Fibroblast of the aortic adventitia (primary cell): ENCODE measurements at regions not wholly inside any gene's neighbourhood (a gene's known extent, or its start where the extent isn't known, plus 50 kb on each side); places are given as distances from the start of the nearest gene placed in this dataset.
A peak's percentile ranks its signal among the peaks of the same experiment; 100 is the strongest.

ENCODE experiments used
- DNase-seq: peaks from one replicate; pipeline ENCODE4 v3.0.0-alpha.2; 2010; ENCODE audit warnings: low read depth
- H3K4me3 ChIP-seq: 2 replicates; pipeline ENCODE4 v1.5.1; 2011; ENCODE audit warnings: low read depth, mild to moderate bottlenecking, control low read depth, low read length, moderate library complexity
- TF ChIP-seq, protein P1 (sequence below): IDR thresholded peaks from 2 replicates; pipeline ENCODE4 v1.5.1; 2011; ENCODE audit warnings: mild to moderate bottlenecking, low read length, control low read depth, inconsistent platforms; ENCODE audit not compliant: insufficient read depth

DNA sequence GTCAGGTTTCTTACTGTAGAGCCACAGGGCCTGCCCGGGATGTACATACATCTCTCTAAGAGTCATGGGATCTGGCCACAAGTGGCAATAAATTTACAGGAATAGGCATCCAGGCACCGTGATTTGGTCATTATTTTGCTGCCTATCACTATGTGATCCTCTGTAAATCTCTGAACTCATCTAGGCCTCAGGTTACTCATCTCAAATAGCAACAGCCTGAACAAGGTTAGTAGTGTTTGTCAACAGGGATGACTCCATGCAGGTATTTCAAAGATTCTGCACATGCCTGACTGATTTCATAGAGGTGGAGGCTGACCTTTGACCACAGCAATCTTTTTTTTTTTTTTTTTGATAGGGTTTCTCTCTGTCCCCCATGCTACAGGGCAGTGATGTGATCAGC lies 88.8 kb upstream of the TBL1XR1 start:
- H3K4me3 ChIP-seq: no peak overlapping the region
- DNase-seq: no peak
- TF ChIP-seq, protein P1, sequence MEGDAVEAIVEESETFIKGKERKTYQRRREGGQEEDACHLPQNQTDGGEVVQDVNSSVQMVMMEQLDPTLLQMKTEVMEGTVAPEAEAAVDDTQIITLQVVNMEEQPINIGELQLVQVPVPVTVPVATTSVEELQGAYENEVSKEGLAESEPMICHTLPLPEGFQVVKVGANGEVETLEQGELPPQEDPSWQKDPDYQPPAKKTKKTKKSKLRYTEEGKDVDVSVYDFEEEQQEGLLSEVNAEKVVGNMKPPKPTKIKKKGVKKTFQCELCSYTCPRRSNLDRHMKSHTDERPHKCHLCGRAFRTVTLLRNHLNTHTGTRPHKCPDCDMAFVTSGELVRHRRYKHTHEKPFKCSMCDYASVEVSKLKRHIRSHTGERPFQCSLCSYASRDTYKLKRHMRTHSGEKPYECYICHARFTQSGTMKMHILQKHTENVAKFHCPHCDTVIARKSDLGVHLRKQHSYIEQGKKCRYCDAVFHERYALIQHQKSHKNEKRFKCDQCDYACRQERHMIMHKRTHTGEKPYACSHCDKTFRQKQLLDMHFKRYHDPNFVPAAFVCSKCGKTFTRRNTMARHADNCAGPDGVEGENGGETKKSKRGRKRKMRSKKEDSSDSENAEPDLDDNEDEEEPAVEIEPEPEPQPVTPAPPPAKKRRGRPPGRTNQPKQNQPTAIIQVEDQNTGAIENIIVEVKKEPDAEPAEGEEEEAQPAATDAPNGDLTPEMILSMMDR: no peak

DNA sequence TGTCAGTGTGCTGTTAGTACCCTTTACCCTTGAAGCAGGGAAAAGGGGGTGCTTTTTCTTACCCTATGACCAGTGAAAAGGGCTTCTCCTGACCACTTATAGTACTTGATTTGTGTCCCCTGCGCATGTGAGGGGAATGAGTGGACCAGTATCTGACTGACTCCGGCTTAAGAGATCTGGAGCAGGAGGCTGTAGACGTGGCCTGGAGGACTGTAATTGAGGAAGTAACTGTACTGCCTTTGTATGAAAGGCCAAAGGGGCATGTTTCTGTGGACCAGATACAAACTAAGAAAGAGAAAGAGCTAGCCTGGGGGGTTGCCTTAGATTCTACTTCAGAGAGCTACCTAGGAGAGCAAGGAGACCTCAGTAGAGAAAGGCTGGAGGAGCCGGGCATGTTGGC lies 89.9 kb upstream of the TBL1XR1 start:
- TF ChIP-seq, protein P1: no peak
- no peak for DNase-seq
- H3K4me3 ChIP-seq: no peak overlapping the region

DNA sequence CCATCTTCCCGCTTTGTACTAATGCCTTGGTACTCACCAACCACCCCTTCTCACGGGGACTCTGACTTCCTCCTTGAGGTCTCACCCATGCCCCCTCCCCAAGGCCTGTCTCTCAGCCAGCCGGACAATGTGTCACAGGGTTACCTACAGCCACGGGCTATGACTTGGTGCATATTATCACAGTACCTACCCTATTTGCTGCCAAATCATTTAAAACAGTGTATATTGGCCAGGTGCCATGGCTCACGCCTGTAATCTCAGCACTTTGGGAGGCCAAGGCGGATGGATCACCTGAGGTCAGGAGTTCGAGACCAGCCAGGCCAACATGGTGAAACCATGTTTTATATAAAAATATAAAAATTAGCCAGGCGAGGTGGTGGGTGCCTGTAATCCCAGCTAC lies 93.4 kb upstream of the TBL1XR1 start:
- TF ChIP-seq, protein P1: no peak
- H3K4me3 ChIP-seq: no peak overlapping the region
- DNase-seq: no peak

DNA sequence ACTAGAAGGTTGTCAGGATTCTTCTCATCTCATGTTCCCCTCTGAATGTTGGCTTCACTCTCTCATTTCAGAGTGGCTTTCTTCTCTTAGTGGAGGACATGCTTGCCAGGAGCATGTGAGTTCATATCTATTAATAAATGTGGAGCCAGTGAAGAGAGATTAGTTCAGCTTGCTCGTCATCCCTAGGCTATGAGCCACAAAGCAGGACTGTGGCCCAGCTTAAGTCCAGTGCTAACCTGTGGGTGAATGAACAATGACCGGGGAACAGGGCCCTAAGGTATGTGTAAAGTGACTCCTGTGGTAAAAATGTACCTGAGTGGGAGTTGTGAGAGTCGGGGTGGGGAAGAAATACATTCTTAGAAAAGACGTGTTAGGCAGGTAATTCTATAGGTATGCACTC lies 96.9 kb upstream of the TBL1XR1 start:
- H3K4me3 ChIP-seq: no peak overlapping the region
- peak; percentile 93 for DNase-seq
- TF ChIP-seq, protein P1: no peak

DNA sequence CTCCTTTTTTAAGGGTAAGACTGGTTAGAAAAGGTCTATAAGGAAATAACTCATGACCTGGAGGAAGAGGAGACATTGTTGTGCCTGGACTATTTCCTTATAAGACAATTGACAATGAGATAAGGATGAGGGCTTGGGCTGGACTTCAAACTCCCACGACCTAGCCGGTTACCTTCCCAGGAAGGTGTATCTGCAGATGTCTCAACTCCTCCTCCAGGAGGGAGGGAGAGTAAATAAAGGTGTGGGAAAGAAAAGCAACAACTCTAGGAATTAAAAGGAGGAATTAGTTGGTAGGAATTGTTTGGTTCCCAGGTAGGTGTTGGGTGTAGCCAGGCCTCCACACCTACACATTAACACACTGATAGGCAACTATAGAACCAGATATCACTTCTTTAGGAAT lies 97.8 kb upstream of the TBL1XR1 start:
- no peak for DNase-seq
- TF ChIP-seq, protein P1: no peak
- no peak overlapping the region for H3K4me3 ChIP-seq

DNA sequence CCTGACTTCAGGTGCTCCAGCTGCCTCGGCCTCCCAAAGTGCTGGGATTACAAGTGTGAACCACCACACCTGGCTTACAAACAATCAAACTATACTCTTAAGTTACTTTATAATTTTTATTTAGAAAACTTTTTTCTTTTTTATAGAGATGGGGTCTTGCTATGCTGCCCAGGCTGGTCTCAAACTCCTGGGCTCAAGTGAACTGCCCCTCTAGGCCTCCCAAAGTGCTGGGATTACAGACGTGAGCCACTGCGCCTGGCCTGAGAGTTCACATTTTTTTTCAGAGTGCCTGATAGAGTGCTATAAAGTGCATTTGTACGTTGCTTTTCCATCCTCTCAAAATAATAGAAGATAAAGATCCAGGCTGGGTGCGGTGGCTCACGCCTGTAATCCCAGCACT lies 102.0 kb upstream of the TBL1XR1 start:
- H3K4me3 ChIP-seq: no peak overlapping the region
- TF ChIP-seq, protein P1: no peak
- DNase-seq: no peak

DNA sequence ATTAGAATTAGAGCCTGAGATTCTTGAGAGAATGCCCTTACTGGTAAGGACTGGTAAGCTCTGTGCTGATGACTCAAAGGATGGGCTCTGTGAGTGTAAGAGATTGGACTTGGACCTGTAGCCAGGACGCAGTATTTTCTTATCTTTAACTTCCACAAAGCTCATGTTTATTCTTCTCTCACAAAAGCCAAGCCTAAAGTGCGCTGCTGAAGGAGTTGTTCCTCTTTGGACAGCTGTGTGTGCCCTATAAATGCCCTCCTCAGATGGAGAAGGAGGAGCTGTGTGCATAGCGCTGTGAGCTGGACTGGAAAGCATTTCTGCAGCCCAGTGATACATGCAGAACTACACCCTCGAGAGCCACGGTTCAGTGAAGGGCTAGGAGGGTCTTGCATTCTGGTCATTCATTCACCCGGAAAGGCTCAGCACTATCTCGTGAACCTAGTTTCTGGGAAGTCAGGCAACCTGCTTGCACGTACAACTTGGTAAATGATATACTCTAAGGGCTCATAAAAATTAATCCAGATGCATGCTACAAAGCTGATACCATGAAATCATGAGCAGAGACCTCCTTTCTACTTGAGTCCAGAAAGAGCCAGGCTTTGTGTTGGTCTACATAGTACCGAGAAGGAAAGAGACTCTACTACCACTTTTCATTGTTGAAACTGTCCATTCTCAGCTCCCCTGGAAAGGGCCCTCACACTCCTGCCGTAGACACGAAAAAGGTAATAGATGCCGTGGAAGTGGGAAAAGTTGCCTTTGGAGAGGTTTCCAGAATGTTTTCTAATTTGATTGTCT lies 103.0 kb upstream of the TBL1XR1 start:
- peak; percentile 89 for DNase-seq
- H3K4me3 ChIP-seq: peak overlapping the region; percentile 23

More for the DNA sequence above, 103.0 kb upstream of the TBL1XR1 start:
- TF ChIP-seq, protein P1: no peak
